Kidney (tissue), 13 donors: ENCODE measurements at regions not wholly inside any gene's neighbourhood (a gene's known extent, or its start where the extent isn't known, plus 50 kb on each side); places are given as distances from the start of the nearest gene placed in this dataset.
"Not testable (repeated sequence)": the region's sequence is repeated elsewhere in the genome, so short reads cannot be mapped to it uniquely, and the experiment has no call there.

Source experiments
- DNase-seq, 5 donors: peaks; one replicate each; pipeline ENCODE4 v3.0.0-alpha.2; 2013 to 2020
- FAIRE-seq: peaks from 2 replicates; lab custom pipeline; 2012; peaks lifted over from hg19 to GRCh38; lab: Jason Lieb, UNC
- H3K27ac ChIP-seq, 2 donors: one replicate each; pipeline ENCODE4 v1.7.0; 2013; ENCODE audit warnings: low read depth in 2 of 2, low read length in 2 of 2, inconsistent platforms in 1 of 2
- H3K27me3 ChIP-seq: one replicate; pipeline ENCODE4 v1.7.1; 2013; ENCODE audit warnings: low read length, inconsistent platforms; ENCODE audit not compliant: control insufficient read depth, insufficient read depth
- H3K36me3 ChIP-seq, 3 donors: one replicate each; pipeline versions ENCODE4 v1.7.0 to v1.7.1; 2013; ENCODE audit warnings: low read length in 3 of 3, control low read depth in 1 of 3, inconsistent platforms in 1 of 3; ENCODE audit not compliant: insufficient read depth in 3 of 3, control insufficient read depth in 2 of 3
- H3K4me1 ChIP-seq, 3 donors: one replicate each; pipeline versions ENCODE4 v1.7.0 to v1.7.1; 2013; ENCODE audit warnings: low read length in 3 of 3, inconsistent platforms in 1 of 3, low read depth in 1 of 3; ENCODE audit not compliant: control insufficient read depth in 2 of 3, insufficient read depth in 2 of 3
- H3K4me3 ChIP-seq, 3 donors: one replicate each; pipeline versions ENCODE4 v1.7.0 to v1.8.1; 2013; ENCODE audit warnings: low read length in 3 of 3, control low read depth in 1 of 3, inconsistent platforms in 1 of 3
- H3K9ac ChIP-seq, 3 donors: one replicate each; pipeline versions ENCODE4 v1.7.0 to v1.7.1; 2013; ENCODE audit warnings: low read length in 3 of 3, control low read depth in 1 of 3, inconsistent platforms in 1 of 3
- H3K9me3 ChIP-seq, 3 donors: one replicate each; pipeline versions ENCODE4 v1.7.0 to v1.7.1; 2013; ENCODE audit warnings: low read length in 3 of 3, control low read depth in 1 of 3, inconsistent platforms in 1 of 3; ENCODE audit not compliant: control insufficient read depth in 2 of 3, insufficient read depth in 1 of 3
- CTCF ChIP-seq: IDR thresholded peaks from 3 replicates; pipeline ENCODE4 v1.5.1; 2012; ENCODE audit warnings: mild to moderate bottlenecking, moderate library complexity, borderline replicate concordance; ENCODE audit not compliant: insufficient read depth; ENCODE audit errors: extremely low read depth
- intact Hi-C: fragments of 100-400 bp; cut with DNase I; formaldehyde crosslinking; loops from one replicate; pipeline ENCODE4 v1.11.1; 2022
- donor health status: control.
- donor health status: control.
- donor health status: control.
- donor health status: control.
- donor health status: control.
- donor health status: DM: yes; HTN: yes; CAD: no.
- donor health status: Normal renal cell carcinoma (clear cell type).

DNA sequence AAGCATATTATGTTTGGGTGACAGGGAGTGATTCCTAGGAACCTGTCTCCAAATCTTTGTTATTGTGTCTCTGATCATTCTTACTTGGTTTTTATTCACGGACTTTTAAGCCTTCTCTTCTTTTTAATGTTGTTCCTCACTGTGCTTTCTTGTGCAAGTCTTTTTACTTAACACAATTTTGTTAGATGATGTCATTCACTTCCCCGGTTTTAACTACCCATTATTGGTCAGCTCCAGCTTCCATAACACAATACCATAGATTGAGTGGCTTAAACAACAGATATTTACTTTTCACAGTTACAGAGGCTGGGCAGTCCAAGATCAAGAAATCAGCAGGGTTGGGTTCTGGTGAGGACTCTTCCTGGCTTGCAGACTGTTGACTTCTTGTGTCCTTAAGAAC is 436.3 kb upstream of the CBLB start:
- DNase-seq: no peak
- Histone ChIP-seq H3K4me1 (no peaks in the 10 kb centered on the region), H3K4me3 (no peak overlapping the region), H3K27ac (no peak overlapping the region), H3K9me3 (no peaks in the 10 kb centered on the region), H3K36me3 (no peaks in the 10 kb centered on the region), H3K27me3 (no peaks in the 10 kb centered on the region), H3K9ac (no peak overlapping the region)
- intact Hi-C loops: no loop called here
- FAIRE-seq: no peak
- no peak for TF ChIP-seq CTCF

DNA sequence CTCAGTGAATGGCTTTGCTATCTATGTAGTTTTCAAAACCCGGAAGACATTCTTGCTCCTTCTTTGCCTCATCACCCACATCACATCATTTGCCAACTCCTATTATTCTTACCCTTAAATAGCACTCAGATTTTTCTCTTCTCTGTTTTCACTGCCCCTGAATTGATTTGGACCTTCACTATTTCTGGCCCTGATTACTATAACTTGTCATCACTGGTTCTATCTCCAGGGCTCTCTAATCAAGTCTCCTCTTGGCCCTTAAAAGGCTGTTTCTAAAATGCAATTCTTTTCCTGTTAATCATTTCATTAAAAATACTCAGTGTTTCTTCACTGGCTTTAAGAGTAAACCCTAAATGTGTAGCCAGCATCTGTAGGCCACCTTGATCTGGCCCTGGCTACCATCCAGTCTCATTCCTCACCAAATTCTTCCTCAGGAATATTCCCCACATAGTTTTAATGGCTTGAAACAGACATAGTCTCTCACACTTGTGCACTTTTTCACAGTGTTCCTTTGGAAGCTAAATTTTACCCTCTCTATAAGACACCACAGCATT is 437.1 kb upstream of the CBLB start:
- no peak overlapping the region for H3K27ac ChIP-seq
- no peaks in the 10 kb centered on the region for H3K4me1 ChIP-seq
- TF ChIP-seq CTCF: no peak
- intact Hi-C loops: no loop called here
- H3K4me3 ChIP-seq: no peak overlapping the region
- FAIRE-seq (no peak), DNase-seq (no peak)
- H3K36me3 ChIP-seq: no peaks in the 10 kb centered on the region
- no peaks in the 10 kb centered on the region for H3K9me3 ChIP-seq
- no peaks in the 10 kb centered on the region for H3K27me3 ChIP-seq
- no peak overlapping the region for H3K9ac ChIP-seq

DNA sequence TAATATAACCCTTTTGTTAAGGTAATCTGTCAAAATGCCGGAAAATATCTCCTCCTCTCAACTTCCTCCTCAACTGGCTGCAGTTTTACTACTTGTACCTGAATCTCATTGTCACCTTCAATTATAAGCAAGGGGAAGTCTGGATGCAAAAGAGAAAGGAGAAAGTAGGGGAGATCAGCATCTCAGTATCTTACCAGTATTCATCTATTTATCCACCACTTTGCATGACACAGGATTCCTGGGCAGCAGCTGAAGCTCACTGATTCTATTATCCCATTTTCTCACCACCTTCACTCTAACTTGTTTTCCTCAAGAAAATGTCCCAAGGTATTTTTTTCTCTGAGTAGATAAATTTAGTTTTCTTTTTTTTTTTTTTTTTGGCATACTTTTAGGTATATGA is 440.5 kb upstream of the CBLB start:
- TF ChIP-seq CTCF: no peak
- intact Hi-C loops: no loop called here
- no peaks in the 10 kb centered on the region for H3K9me3 ChIP-seq
- FAIRE-seq: no peak
- no peak overlapping the region for H3K27ac ChIP-seq
- no peak overlapping the region for H3K4me3 ChIP-seq
- no peak for DNase-seq
- H3K4me1 ChIP-seq: no peaks in the 10 kb centered on the region
- no peaks in the 10 kb centered on the region for H3K27me3 ChIP-seq
- H3K36me3 ChIP-seq: no peaks in the 10 kb centered on the region
- H3K9ac ChIP-seq: no peak overlapping the region

DNA sequence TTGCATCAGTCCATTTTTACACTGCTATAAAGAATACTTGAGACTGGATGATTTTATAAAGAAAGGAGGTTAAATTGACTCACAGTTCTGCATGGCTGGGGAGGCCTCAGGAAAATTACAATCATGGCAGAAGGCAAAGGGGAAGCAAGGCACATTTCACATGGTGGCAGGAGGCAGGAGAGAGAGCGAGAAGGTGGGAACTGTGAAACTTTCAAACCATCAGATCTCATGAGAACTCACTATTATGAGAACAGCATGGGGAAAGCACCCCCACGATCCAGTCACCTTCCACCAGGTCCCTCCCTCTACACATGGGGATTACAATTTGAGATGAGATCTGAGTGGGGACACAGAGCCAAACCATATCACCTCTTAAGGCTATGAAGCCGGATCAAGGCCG is 441.0 kb upstream of the CBLB start:
- H3K9me3 ChIP-seq, FAIRE-seq, intact Hi-C loops, DNase-seq, H3K27ac ChIP-seq, H3K27me3 ChIP-seq, H3K36me3 ChIP-seq, H3K4me1 ChIP-seq, H3K4me3 ChIP-seq, H3K9ac ChIP-seq: not testable (repeated sequence)
